ENCODE measurements at regions not wholly inside any gene's neighbourhood (a gene's known extent, or its start where the extent isn't known, plus 50 kb on each side); places are given as distances from the start of the nearest gene placed in this dataset.
"Not testable (repeated sequence)": the region's sequence is repeated elsewhere in the genome, so short reads cannot be mapped to it uniquely, and the experiment has no call there.

DNA sequence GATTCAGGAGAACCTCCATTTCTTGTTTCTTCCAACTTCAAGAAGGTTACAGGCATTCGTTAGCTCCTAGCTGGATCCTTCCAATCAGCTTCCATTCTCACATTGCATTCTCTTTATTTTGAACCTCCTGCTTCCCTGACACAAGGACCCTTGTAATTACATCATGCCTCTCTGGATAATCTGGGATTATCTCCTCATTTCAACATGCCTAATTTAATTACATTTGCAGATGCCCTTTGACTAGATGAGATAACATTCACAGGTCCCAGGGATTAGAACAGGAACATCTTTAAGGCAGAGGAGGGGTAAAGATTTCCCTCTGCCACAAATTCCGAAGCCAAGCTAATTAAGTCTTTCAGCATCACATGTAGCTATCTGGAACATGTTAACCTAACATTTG, 753.8 kb upstream of the PCDH7 start:
- DNase-seq = no peak

- DNase-seq = no peak
These were observed 749.5 kb upstream of the PCDH7 start for GRCh38 chr4:29970626-29971025.

DNA sequence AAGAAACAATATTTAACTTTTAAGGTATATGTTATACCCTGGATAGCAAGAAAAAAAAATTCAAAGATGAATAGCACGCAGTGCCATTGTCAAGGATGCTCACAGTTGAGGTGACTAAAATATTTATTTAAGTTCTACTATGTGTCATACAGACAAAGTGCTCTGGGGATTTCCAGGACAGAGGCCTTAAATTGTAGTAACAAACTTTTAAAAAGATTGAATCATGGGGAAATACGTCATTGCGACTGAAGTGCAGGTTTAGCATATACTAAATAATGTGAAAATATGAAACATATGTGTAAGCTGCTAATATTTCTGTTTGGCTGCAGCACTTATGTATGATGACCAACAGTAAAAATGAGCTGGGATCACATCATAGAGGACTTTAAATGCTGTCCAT, 748.0 kb upstream of the PCDH7 start:
- DNase-seq = no peak

GRCh38 chr4:29983890-29984289, 736.3 kb upstream of the PCDH7 start:
- peak; percentile 13 for DNase-seq

DNA sequence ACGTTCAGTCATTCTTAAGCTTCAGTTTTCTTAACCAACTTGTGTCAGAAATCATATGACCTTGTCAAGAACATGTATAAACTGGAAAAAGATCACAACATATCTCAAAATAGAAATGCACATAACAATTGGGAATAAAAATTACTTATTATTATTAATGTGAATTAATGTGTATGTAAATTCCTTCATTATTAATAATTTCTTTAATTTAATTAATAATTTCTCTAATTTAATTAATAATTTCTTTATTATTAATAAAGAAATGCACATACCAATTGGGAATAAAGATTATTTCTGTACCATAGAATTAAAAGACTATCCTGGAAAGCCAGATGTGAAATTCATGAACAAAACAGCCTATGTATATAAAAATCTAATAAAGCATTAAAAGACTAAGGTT, 718.5 kb upstream of the PCDH7 start:
- DNase-seq = no peak

- no peak for DNase-seq
These were observed 717.8 kb upstream of the PCDH7 start for GRCh38 chr4:30002341-30002740.

DNA sequence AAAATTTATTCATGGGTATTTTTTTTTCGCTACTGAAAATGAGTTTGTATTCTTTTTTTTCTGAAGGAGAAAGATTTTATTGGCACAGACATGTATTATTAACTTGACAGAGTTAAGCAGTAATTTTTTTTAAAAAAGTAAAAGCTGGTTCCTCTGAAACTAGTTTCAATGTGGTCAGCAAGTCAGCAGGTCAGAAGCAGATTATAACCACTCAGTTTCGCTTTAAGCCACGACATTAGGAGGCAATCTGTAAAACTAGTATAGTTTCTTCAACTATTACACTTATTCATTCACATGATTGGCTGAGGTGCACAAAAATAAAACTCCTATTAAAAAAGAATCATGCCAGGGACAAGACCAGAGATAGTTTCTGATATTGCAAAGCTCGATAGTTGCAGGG, 714.2 kb upstream of the PCDH7 start:
- no peak for DNase-seq

- DNase-seq = no peak
These were observed 695.6 kb upstream of the PCDH7 start for GRCh38 chr4:30024526-30024925.

- DNase-seq = no peak
These were observed 691.3 kb upstream of the PCDH7 start for GRCh38 chr4:30028826-30029225.

DNA sequence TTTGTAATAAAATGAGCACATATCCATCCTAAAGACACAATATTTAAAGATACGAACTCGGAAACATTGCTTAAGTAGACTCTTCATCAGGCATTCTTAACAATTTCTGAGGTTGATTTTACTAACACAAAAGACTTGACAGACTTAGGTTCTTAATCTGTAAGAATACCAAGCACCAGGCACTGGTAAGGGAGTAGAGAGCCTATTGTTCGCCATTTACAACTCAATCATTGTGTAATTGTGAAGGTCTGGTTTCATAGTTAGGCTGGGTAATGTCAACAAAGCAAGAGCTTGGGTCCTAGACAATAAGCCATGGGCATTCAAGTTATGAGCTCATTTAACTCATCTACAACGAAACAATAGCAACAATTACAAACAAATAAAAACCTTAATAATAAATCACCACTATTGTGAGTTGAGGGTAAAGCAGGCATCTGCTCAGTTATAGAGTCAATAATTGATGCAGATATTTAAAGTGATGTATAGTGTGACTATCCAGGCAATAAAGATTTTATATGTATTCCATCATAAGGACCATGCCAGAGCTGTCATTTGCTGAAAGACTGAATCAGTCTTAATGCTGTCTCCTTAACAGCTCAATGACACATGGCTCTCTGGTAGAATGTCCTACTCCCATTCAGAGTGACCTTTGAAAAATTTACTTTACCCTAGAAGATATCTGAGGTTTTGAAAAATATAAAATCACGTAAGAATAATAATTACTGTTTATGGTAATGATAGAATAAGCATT, 664.0 kb upstream of the PCDH7 start:
- DNase-seq = no peak

- DNase-seq = no peak
These were observed 651.9 kb upstream of the PCDH7 start for GRCh38 chr4:30068234-30068633.

- DNase-seq = no peak
These were observed 647.0 kb upstream of the PCDH7 start for GRCh38 chr4:30073011-30073710.

DNA sequence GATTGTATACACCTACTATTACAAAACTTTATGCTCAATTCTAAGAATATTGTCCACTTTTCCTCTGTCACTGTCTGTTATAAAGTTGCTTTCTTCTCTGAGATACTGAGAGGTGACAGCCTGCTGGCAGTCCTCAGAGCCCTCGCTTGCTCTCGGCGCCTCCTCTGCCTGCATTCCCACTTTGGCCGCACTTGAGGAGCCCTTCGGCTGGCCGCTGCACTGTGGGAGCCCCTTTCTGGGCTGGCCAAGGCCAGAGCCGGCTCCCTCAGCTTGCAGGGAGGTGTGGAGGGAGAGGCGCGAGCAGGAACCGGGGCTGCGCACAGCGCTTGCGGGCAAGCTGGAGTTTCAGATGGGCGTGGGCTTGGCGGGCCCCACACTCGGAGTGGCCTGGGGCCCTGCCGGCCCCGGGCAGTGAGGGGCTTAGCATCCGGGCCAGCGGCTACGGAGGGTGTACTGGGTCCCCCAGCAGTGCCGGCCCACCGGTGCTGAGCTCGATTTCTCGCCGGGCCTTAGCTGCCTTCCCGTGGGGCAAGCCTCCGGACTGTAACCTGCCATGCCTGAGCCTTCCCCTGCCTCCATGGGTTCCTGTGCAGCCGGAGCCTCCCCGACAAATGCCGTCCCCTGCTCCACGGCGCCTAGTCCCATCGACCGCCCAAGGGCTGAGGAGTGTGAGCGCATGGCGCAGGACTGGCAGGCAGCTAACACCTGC, 627.6 kb upstream of the PCDH7 start:
- not testable (repeated sequence) for DNase-seq

GRCh38 chr4:30094887-30095286, 625.3 kb upstream of the PCDH7 start:
- no peak for DNase-seq

- no peak for DNase-seq
These were observed 616.7 kb upstream of the PCDH7 start for GRCh38 chr4:30103455-30103854.

- DNase-seq = no peak
These were observed 603.8 kb upstream of the PCDH7 start for GRCh38 chr4:30116401-30116800.

GRCh38 chr4:30117433-30117832, 602.7 kb upstream of the PCDH7 start:
- DNase-seq = no peak

GRCh38 chr4:30122711-30123110, 597.5 kb upstream of the PCDH7 start:
- no peak for DNase-seq

- DNase-seq = not testable (repeated sequence)
These were observed 595.5 kb upstream of the PCDH7 start for GRCh38 chr4:30124621-30125020.

DNA sequence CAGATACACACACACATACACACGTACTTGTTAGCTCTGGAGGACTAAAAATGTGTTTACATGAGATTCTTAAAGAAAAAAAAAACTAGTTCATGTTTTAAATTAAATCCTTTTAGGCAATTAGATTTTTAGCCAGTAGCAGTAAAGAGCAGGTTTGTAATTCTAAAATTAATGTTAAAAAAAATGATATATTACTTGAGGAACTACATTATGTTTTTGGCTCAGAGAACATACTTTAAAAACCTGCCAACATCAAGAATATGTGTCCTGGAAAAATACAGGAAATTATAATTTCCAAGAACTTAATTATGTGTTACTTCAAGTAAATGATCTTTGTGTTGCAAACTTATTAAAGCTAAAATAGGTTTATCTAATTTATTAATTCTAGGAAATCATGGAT, 594.3 kb upstream of the PCDH7 start:
- DNase-seq = no peak

DNA sequence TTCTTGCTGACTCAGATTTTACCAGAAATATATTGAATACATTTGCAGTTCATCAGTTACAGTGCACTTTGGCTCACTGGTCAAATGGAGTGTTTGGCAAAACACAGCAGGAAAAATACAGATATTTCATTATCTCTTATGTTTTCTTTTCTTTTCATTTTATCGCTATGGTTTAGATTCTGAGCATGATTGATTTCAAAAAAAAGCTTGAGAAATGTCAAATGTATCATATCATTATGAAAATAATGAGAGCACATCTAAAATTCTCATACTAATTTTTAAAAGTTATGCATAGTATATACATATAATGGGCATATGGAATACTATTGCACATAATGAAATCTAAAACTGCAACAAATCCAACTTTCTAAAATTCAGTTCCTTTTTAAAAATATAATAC, 593.8 kb upstream of the PCDH7 start:
- DNase-seq = no peak

DNA sequence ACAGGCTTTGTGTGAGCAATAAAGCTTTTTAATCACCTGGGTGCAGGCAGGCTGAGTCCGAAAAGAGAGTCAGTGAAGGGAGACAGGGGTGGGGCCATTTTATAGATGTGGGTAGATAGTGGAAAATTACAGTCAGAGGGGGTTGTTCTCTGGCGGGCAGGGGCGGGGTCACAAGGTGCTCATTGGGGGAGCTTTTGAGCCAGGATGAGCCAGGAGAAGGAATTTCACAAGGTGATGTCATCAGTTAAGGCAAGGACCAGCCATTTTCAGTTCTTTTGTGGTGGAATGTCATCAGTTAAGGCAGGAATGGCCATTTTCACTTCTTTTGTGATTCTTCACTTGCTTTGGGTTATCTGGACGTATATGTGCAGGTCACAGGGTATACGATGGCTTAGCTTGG, 571.3 kb upstream of the PCDH7 start:
- DNase-seq = not testable (repeated sequence)

DNA sequence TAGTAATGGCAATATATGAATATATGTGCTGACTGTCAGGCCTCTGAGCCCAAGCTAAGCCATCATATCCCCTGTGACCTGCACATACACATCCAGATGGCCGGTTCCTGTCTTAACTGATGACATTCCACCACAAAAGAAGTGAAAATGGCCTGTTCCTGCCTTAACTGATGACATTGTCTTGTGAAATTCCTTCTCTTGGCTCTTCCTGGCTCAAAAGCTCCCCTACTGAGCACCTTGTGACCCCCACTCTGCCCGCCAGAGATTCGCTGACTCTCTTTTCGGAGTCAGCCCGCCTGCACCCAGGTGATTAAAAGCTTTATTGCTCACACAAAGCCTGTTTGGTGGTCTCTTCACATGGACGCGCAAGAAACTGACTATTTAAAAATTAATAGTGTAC, 570.6 kb upstream of the PCDH7 start:
- DNase-seq = not testable (repeated sequence)

DNA sequence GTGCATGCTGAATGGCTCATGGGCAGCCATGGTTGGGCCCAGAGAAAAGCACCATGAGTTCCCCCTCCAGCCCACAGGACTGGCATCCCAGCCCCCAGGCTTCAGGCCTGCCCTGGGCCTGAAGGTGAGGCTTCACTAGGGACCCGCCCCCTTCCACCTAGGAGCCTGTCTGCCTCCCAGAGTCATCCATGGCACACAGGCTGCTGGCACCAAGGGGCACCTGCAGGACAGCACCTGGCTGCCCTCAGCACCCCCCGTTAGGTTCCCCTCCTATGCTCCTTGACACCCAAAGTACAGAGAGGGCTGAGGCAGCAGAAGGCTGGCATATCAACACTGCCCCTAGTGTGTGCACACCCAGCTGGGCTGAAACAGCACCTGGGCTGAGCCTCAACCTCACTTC, 566.7 kb upstream of the PCDH7 start:
- no peak for DNase-seq

All from NCI-H2107 (cell line).